H9 (cell line): ENCODE measurements at regions not wholly inside any gene's neighbourhood (a gene's known extent, or its start where the extent isn't known, plus 50 kb on each side); places are given as distances from the start of the nearest gene placed in this dataset.

ENCODE experiments used
- DNase-seq: peaks from one replicate; pipeline ENCODE4 v3.0.0-alpha.2; 2017
- H2AFZ ChIP-seq: one replicate; pipeline ENCODE4 v1.6.1; 2013; ENCODE audit warnings: mild to moderate bottlenecking, low read length, control low read depth, moderate library complexity
- H2AK5ac ChIP-seq: 2 replicates; pipeline ENCODE4 v1.6.1; 2013; ENCODE audit warnings: low read length, control low read depth, mixed read lengths; ENCODE audit not compliant: insufficient read length
- H2BK120ac ChIP-seq: one replicate; pipeline ENCODE4 v1.6.1; 2013; ENCODE audit warnings: low read depth, mild to moderate bottlenecking, low read length, control low read depth, inconsistent platforms; ENCODE audit not compliant: poor library complexity, severe bottlenecking
- H2BK12ac ChIP-seq: 2 replicates; pipeline ENCODE4 v1.6.1; 2013; ENCODE audit warnings: low read length, control low read depth, mixed read lengths, low read depth; ENCODE audit not compliant: insufficient read length
- H2BK15ac ChIP-seq: 2 replicates; pipeline ENCODE4 v1.6.1; 2013; ENCODE audit warnings: low read depth, low read length, control low read depth
- H2BK20ac ChIP-seq: one replicate; pipeline ENCODE4 v1.6.1; 2013; ENCODE audit warnings: low read depth, mild to moderate bottlenecking, low read length, control low read depth, inconsistent platforms; ENCODE audit not compliant: poor library complexity, severe bottlenecking
- H2BK5ac ChIP-seq: 2 replicates; pipeline ENCODE4 v1.6.1; 2013; ENCODE audit warnings: low read length, control low read depth, mixed read lengths; ENCODE audit not compliant: insufficient read length
- H3K14ac ChIP-seq: 2 replicates; pipeline ENCODE4 v1.6.1; 2013; ENCODE audit warnings: low read length, control low read depth; ENCODE audit not compliant: insufficient read depth
- H3K18ac ChIP-seq: 2 replicates; pipeline ENCODE4 v1.6.1; 2013; ENCODE audit warnings: low read depth, mild to moderate bottlenecking, mixed read lengths, low read length, control low read depth; ENCODE audit not compliant: insufficient read length
- H3K23ac ChIP-seq: 2 replicates; pipeline ENCODE4 v1.6.1; 2013; ENCODE audit warnings: low read length, control low read depth, mixed read lengths, low read depth; ENCODE audit not compliant: insufficient read length
- H3K23me2 ChIP-seq: 2 replicates; pipeline ENCODE4 v1.6.1; 2013; ENCODE audit warnings: low read depth, mild to moderate bottlenecking, mixed read lengths, low read length, control low read depth; ENCODE audit not compliant: insufficient read length, poor library complexity, severe bottlenecking
- H3K27ac ChIP-seq: 2 replicates; pipeline ENCODE4 v1.5.1; 2013; ENCODE audit warnings: low read length, control low read depth, mixed read lengths, low read depth; ENCODE audit not compliant: insufficient read length
- H3K27me3 ChIP-seq: 2 replicates; pipeline ENCODE4 v1.6.1; 2013; ENCODE audit warnings: low read length, control low read depth, inconsistent platforms; ENCODE audit not compliant: insufficient read depth
- H3K4ac ChIP-seq: 2 replicates; pipeline ENCODE4 v1.6.1; 2013; ENCODE audit warnings: low read depth, mild to moderate bottlenecking, control low read depth, inconsistent platforms, low read length, moderate library complexity
- H3K4me1 ChIP-seq: 2 replicates; pipeline ENCODE4 v1.6.1; 2013; ENCODE audit warnings: low read length, control low read depth, inconsistent platforms; ENCODE audit not compliant: insufficient read depth
- H3K4me2 ChIP-seq: 2 replicates; pipeline ENCODE4 v1.6.1; 2013; ENCODE audit warnings: low read length, control low read depth, mixed read lengths; ENCODE audit not compliant: insufficient read length, insufficient read depth
- H3K56ac ChIP-seq: 2 replicates; pipeline ENCODE4 v1.6.1; 2013; ENCODE audit warnings: low read depth, mild to moderate bottlenecking, mixed read lengths, low read length, control low read depth; ENCODE audit not compliant: insufficient read length
- H3K79me1 ChIP-seq: 2 replicates; pipeline ENCODE4 v1.6.1; 2013; ENCODE audit warnings: low read depth, mild to moderate bottlenecking, moderate library complexity, low read length, control low read depth, inconsistent platforms; ENCODE audit not compliant: insufficient read depth, poor library complexity, severe bottlenecking
- H3K79me2 ChIP-seq: 2 replicates; pipeline ENCODE4 v1.6.1; 2013; ENCODE audit warnings: low read length, control low read depth, inconsistent platforms; ENCODE audit not compliant: insufficient read depth
- H3K9ac ChIP-seq: 2 replicates; pipeline ENCODE4 v1.6.1; 2013; ENCODE audit warnings: low read length, control low read depth, mixed read lengths; ENCODE audit not compliant: insufficient read length; ENCODE audit errors: extremely low read depth
- H3K9me3 ChIP-seq: one replicate; pipeline ENCODE4 v1.6.1; 2013; ENCODE audit warnings: low read depth, low read length, inconsistent platforms; ENCODE audit not compliant: control insufficient read depth
- H3T11ph ChIP-seq: one replicate; pipeline ENCODE4 v1.6.1; 2013; ENCODE audit warnings: mild to moderate bottlenecking, low read length, control low read depth, inconsistent platforms
- H4K20me1 ChIP-seq: one replicate; pipeline ENCODE4 v1.6.1; 2013; ENCODE audit not compliant: control insufficient read depth, insufficient read length, insufficient read depth
- H4K5ac ChIP-seq: 2 replicates; pipeline ENCODE4 v1.6.1; 2013; ENCODE audit warnings: low read depth, mild to moderate bottlenecking, mixed read lengths, low read length, control low read depth; ENCODE audit not compliant: insufficient read length
- H4K8ac ChIP-seq: replicated peaks from 2 replicates; pipeline ENCODE4 v1.6.1; 2013; ENCODE audit warnings: low read length, control low read depth, mixed read lengths, low read depth; ENCODE audit not compliant: insufficient read length
- H4K91ac ChIP-seq: 2 replicates; pipeline ENCODE4 v1.6.1; 2013; ENCODE audit warnings: low read depth, mild to moderate bottlenecking, moderate library complexity, mixed read lengths, low read length, control low read depth; ENCODE audit not compliant: insufficient read length
- H3K27ac Mint-ChIP-seq, 3 experiments: 2 replicates in 2 of 3; 3 replicates in 1 of 3; pipeline ENCODE4 v1.8.0; 2020 to 2021; ENCODE audit warnings: mixed read lengths in 3 of 3, mild to moderate bottlenecking in 1 of 3, moderate library complexity in 1 of 3
- H3K27me3 Mint-ChIP-seq: 2 replicates; pipeline ENCODE4 v1.8.0; 2021; ENCODE audit warnings: low read depth, mild to moderate bottlenecking, moderate library complexity, mixed read lengths
- H3K36me3 Mint-ChIP-seq, 3 experiments: 2 replicates in 2 of 3; 3 replicates in 1 of 3; pipeline ENCODE4 v1.8.0; 2020 to 2021; ENCODE audit warnings: low read depth in 3 of 3, mixed read lengths in 3 of 3; ENCODE audit not compliant: insufficient read depth in 1 of 3
- H3K4me1 Mint-ChIP-seq, 2 experiments: 2 replicates each; pipeline ENCODE4 v1.8.0; 2020; ENCODE audit warnings: mixed read lengths in 2 of 2
- H3K4me3 Mint-ChIP-seq, 2 experiments: 2 replicates in 1 of 2; 3 replicates in 1 of 2; pipeline ENCODE4 v1.8.0; 2020 to 2021; ENCODE audit warnings: mild to moderate bottlenecking in 2 of 2, mixed read lengths in 2 of 2, moderate library complexity in 1 of 2
- H3K9me3 Mint-ChIP-seq, 2 experiments: 2 replicates in 1 of 2; 3 replicates in 1 of 2; pipeline ENCODE4 v1.8.0; 2020; ENCODE audit warnings: mild to moderate bottlenecking in 2 of 2, mixed read lengths in 2 of 2, moderate library complexity in 1 of 2
- CTCF ChIP-seq: fragments of 200-600 bp; sonication (generic); conservative IDR thresholded peaks from 3 replicates; pipeline ENCODE4 v1.8.0; 2021; ENCODE audit warnings: antibody characterized with exemption, mild to moderate bottlenecking

- no peak overlapping the region for H2BK5ac ChIP-seq
- H3K4me2 ChIP-seq: no peak overlapping the region
- H2AK5ac ChIP-seq: no peak overlapping the region
- no peaks in the 10 kb centered on the region for H3K9me3 ChIP-seq
- H3K4me1 ChIP-seq: no peaks in the 10 kb centered on the region
- H3K4ac ChIP-seq: no peak overlapping the region
- H3K27me3 ChIP-seq: no peaks in the 10 kb centered on the region
- H2BK120ac ChIP-seq: no peak overlapping the region
- H3K36me3 Mint-ChIP-seq: peaks cover 7 to 18% (median 18%) of the 10 kb centered on the region in 3 experiments
- no peaks in the 10 kb centered on the region for H3K79me1 ChIP-seq
- no peak overlapping the region for H3K9ac ChIP-seq
- H2BK15ac ChIP-seq: no peak overlapping the region
- no peak overlapping the region for H2AFZ ChIP-seq
- no peak overlapping the region for H3T11ph ChIP-seq
- H4K8ac ChIP-seq: no peak overlapping the region
- no peak for TF ChIP-seq CTCF
- no peaks in the 10 kb centered on the region for H4K20me1 ChIP-seq
- H3K27ac ChIP-seq: no peak overlapping the region
- H3K27ac Mint-ChIP-seq: no peak overlapping the region
- H2BK12ac ChIP-seq: no peak overlapping the region
- peaks cover 25 to 29% of the 10 kb centered on the region in 2 experiments for H3K9me3 Mint-ChIP-seq
- no peaks in the 10 kb centered on the region for H3K23me2 ChIP-seq
- H3K23ac ChIP-seq: no peak overlapping the region
- no peak overlapping the region for H4K5ac ChIP-seq
- H4K91ac ChIP-seq: no peak overlapping the region
- H3K18ac ChIP-seq: no peak overlapping the region
- no peak overlapping the region for H3K4me3 Mint-ChIP-seq
- 0 out of 2 replicates have a peak, but pooled peaks cover 3% of the 10 kb centered on the region for H3K27me3 Mint-ChIP-seq
- H3K56ac ChIP-seq: no peak overlapping the region
- H3K14ac ChIP-seq: no peak overlapping the region
- H3K79me2 ChIP-seq: no peaks in the 10 kb centered on the region
- no peak overlapping the region for H2BK20ac ChIP-seq
- no peak for DNase-seq
- peaks cover 0 to 2% of the 10 kb centered on the region in 2 experiments; a peak in 1 of 4 replicates for H3K4me1 Mint-ChIP-seq
These were observed 370.4 kb downstream of the SUCLG1 start for GRCh38 chr2:84088656-84089055.
